ENCODE measurements at regions not wholly inside any gene's neighbourhood (a gene's known extent, or its start where the extent isn't known, plus 50 kb on each side); places are given as distances from the start of the nearest gene placed in this dataset.

- H3K4me3 Mint-ChIP-seq = no peak overlapping the region
- H3K36me3 Mint-ChIP-seq = no peaks in the 10 kb centered on the region
- no peak overlapping the region for H3K27ac Mint-ChIP-seq
- DNase-seq (ENCODE audit: extremely low spot score, unreplicated experiment) = no peak
- TF ChIP-seq, protein P1, sequence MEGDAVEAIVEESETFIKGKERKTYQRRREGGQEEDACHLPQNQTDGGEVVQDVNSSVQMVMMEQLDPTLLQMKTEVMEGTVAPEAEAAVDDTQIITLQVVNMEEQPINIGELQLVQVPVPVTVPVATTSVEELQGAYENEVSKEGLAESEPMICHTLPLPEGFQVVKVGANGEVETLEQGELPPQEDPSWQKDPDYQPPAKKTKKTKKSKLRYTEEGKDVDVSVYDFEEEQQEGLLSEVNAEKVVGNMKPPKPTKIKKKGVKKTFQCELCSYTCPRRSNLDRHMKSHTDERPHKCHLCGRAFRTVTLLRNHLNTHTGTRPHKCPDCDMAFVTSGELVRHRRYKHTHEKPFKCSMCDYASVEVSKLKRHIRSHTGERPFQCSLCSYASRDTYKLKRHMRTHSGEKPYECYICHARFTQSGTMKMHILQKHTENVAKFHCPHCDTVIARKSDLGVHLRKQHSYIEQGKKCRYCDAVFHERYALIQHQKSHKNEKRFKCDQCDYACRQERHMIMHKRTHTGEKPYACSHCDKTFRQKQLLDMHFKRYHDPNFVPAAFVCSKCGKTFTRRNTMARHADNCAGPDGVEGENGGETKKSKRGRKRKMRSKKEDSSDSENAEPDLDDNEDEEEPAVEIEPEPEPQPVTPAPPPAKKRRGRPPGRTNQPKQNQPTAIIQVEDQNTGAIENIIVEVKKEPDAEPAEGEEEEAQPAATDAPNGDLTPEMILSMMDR (conservative IDR thresholded peaks at IDR 0.05) = no peak
- peaks cover 5% of the 10 kb centered on the region for H3K9me3 Mint-ChIP-seq
- H3K4me1 Mint-ChIP-seq (ENCODE audit: unreplicated experiment) = peaks cover 4% of the 10 kb centered on the region
- H3K27me3 Mint-ChIP-seq = no peaks in the 10 kb centered on the region
These were observed 80.2 kb upstream of the MYCN start for GRCh38 chr2:15860051-15860663.

GRCh38 chr2:15860760-15861159, 79.6 kb upstream of the MYCN start:
- no peak for DNase-seq (ENCODE audit: extremely low spot score, unreplicated experiment)
- H3K27me3 Mint-ChIP-seq = no peaks in the 10 kb centered on the region
- H3K27ac Mint-ChIP-seq = no peak overlapping the region
- no peak overlapping the region for H3K4me3 Mint-ChIP-seq
- H3K36me3 Mint-ChIP-seq = no peaks in the 10 kb centered on the region
- TF ChIP-seq, protein P1 (conservative IDR thresholded peaks at IDR 0.05) = no peak
- peaks cover 5% of the 10 kb centered on the region for H3K9me3 Mint-ChIP-seq
- H3K4me1 Mint-ChIP-seq (ENCODE audit: unreplicated experiment) = peaks cover 4% of the 10 kb centered on the region

GRCh38 chr2:15861172-15861822, 79.1 kb upstream of the MYCN start:
- H3K27ac Mint-ChIP-seq = no peak overlapping the region
- no peaks in the 10 kb centered on the region for H3K27me3 Mint-ChIP-seq
- H3K4me1 Mint-ChIP-seq (ENCODE audit: unreplicated experiment) = peaks cover 4% of the 10 kb centered on the region
- no peak for DNase-seq (ENCODE audit: extremely low spot score, unreplicated experiment)
- H3K36me3 Mint-ChIP-seq = no peaks in the 10 kb centered on the region
- H3K4me3 Mint-ChIP-seq = no peak overlapping the region
- H3K9me3 Mint-ChIP-seq = peaks cover 2% of the 10 kb centered on the region
- TF ChIP-seq, protein P1 (conservative IDR thresholded peaks at IDR 0.05) = no peak

GRCh38 chr2:15861898-15862297, 78.5 kb upstream of the MYCN start:
- no peaks in the 10 kb centered on the region for H3K27me3 Mint-ChIP-seq
- peaks cover 4% of the 10 kb centered on the region for H3K4me1 Mint-ChIP-seq (ENCODE audit: unreplicated experiment)
- H3K4me3 Mint-ChIP-seq = no peak overlapping the region
- H3K9me3 Mint-ChIP-seq = no peaks in the 10 kb centered on the region
- no peak for DNase-seq (ENCODE audit: extremely low spot score, unreplicated experiment)
- H3K27ac Mint-ChIP-seq = no peak overlapping the region
- no peaks in the 10 kb centered on the region for H3K36me3 Mint-ChIP-seq
- TF ChIP-seq, protein P1 (conservative IDR thresholded peaks at IDR 0.05) = no peak

GRCh38 chr2:15863089-15863488, 77.3 kb upstream of the MYCN start:
- Mint-ChIP-seq H3K27ac (no peak overlapping the region), H3K27me3 (no peaks in the 10 kb centered on the region), H3K4me3 (no peak overlapping the region), H3K9me3 (no peaks in the 10 kb centered on the region), H3K4me1 (ENCODE audit: unreplicated experiment) (peaks cover 4% of the 10 kb centered on the region), H3K36me3 (no peaks in the 10 kb centered on the region)
- no peak for DNase-seq (ENCODE audit: extremely low spot score, unreplicated experiment)
- TF ChIP-seq, protein P1 (conservative IDR thresholded peaks at IDR 0.05) = no peak

Measured in type B pancreatic cell (in vitro differentiated cells).